ENCODE measurements at regions not wholly inside any gene's neighbourhood (a gene's known extent, or its start where the extent isn't known, plus 50 kb on each side); places are given as distances from the start of the nearest gene placed in this dataset.

DNA sequence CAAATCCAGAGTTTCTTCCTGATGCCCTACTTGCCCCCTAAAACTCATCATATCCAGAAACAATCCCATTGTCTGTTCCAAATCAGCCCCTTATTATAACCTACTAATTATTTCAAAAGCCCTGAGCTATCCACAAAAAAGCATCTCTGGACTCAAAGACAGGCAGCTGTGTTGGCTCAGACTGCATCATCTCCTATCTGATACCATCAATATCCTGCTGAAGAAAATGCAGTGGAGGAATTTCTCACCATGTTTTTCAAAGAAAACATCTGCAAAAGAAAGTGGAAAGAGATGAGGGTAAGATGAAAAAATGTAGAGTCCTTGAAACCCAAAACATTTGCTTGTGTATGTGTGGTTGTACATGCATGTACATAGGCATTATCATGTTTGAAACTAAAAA is 153.0 kb upstream of the DEFB112 start:
- TF ChIP-seq, protein P1, sequence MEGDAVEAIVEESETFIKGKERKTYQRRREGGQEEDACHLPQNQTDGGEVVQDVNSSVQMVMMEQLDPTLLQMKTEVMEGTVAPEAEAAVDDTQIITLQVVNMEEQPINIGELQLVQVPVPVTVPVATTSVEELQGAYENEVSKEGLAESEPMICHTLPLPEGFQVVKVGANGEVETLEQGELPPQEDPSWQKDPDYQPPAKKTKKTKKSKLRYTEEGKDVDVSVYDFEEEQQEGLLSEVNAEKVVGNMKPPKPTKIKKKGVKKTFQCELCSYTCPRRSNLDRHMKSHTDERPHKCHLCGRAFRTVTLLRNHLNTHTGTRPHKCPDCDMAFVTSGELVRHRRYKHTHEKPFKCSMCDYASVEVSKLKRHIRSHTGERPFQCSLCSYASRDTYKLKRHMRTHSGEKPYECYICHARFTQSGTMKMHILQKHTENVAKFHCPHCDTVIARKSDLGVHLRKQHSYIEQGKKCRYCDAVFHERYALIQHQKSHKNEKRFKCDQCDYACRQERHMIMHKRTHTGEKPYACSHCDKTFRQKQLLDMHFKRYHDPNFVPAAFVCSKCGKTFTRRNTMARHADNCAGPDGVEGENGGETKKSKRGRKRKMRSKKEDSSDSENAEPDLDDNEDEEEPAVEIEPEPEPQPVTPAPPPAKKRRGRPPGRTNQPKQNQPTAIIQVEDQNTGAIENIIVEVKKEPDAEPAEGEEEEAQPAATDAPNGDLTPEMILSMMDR (IDR thresholded peaks at IDR 0.05 in 4 of 5, conservative IDR thresholded peaks at IDR 0.05 in 1 of 5): no peak
- no peak for TF ChIP-seq POLR2A (IDR thresholded peaks at IDR 0.05)
- no peaks in the 10 kb centered on the region for H3K36me3 ChIP-seq
- no peak for ATAC-seq

DNA sequence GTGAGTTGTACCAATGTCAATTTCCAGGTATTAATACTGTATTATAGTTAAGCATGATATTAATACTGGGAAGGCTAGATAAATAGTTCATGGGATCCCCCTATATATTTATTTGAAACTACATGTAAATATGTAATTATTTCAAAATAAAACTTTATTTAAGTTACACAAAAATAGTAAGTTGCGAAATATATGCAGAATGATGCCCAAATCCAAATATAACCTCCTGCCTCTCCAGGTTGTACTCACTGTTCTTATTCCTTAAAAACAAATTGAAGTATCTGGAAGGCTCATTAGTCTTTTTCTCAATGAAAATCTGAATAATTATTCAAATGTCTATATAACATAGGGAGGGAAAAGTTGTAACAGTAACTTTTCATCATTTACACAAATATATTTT is 161.9 kb upstream of the DEFB112 start:
- in situ Hi-C loops (cut with MboI; ENCODE audit: low sequenced_read_pairs in 4 of 4): no loop called here
- intact Hi-C loops (cut with DNase I; ENCODE audit: low total_unique reads): no loop called here
- Histone ChIP-seq H3K27me3 (no peaks in the 10 kb centered on the region), H3K9me3 (no peaks in the 10 kb centered on the region), H3K4me1 (no peaks in the 10 kb centered on the region), H3K36me3 (no peaks in the 10 kb centered on the region), H3K4me3 (no peak overlapping the region), H3K27ac (no peak overlapping the region)
- ATAC-seq (no peak), DNase-seq (no peak)
- TF ChIP-seq, protein P1 (IDR thresholded peaks at IDR 0.05 in 4 of 5, conservative IDR thresholded peaks at IDR 0.05 in 1 of 5): no peak
- TF ChIP-seq POLR2A (IDR thresholded peaks at IDR 0.05): no peak

More for the DNA sequence above, 153.0 kb upstream of the DEFB112 start:
- no peak for DNase-seq
- Histone ChIP-seq H3K4me1 (no peaks in the 10 kb centered on the region), H3K27ac (no peak overlapping the region), H3K9me3 (no peaks in the 10 kb centered on the region), H3K27me3 (no peaks in the 10 kb centered on the region), H3K4me3 (no peak overlapping the region)
- intact Hi-C loops (cut with DNase I; ENCODE audit: low total_unique reads) (no loop called here), in situ Hi-C loops (cut with MboI; ENCODE audit: low sequenced_read_pairs in 4 of 4) (no loop called here)

DNA sequence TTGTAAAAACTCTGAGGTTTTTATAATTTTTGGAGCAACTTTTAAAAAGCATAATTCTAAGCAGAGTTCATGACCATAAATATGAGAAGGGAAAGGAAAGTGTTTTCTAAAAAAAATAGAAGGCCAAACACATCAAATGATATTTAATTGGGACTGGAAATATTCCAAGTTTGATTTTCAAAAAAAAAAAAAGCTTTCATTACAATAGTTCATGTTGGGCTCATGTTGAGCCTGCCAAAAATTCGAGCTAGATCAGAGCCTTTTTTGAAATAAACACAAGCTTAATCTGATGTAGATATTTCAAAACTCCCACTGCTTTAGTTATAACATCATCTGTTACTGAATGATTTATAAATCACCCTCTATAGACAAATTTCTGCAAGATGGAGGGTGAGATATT is 163.4 kb upstream of the DEFB112 start:
- Histone ChIP-seq H3K4me3 (no peak overlapping the region), H3K4me1 (no peaks in the 10 kb centered on the region), H3K9me3 (no peaks in the 10 kb centered on the region), H3K27me3 (no peaks in the 10 kb centered on the region), H3K36me3 (no peaks in the 10 kb centered on the region), H3K27ac (no peak overlapping the region)
- DNase-seq: no peak
- no peak for ATAC-seq
- intact Hi-C loops (cut with DNase I; ENCODE audit: low total_unique reads): no loop called here
- TF ChIP-seq, protein P1 (IDR thresholded peaks at IDR 0.05 in 4 of 5, conservative IDR thresholded peaks at IDR 0.05 in 1 of 5): no peak
- TF ChIP-seq POLR2A (IDR thresholded peaks at IDR 0.05): no peak
- in situ Hi-C loops (cut with MboI; ENCODE audit: low sequenced_read_pairs in 4 of 4): no loop called here

DNA sequence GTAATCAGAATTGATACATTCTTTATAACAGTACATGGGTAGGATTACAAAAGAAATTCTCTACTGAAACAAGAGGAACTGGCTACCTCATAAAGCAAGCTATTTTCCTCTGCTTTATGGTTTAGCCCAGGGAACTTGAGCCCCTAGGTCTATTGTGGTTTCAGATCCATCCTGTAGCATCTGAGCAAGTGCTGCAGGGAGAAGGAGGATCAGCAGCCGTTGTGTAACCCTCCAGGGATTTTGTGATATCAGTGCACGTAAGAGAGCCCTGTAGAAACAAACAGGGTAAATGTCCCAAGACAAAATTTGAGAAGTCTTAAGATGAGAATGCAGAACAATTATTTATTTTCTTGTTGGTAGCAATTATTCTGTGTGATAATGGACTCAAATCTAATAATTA is 165.2 kb upstream of the DEFB112 start:
- intact Hi-C loops (cut with DNase I; ENCODE audit: low total_unique reads): no loop called here
- no peaks in the 10 kb centered on the region for H3K27me3 ChIP-seq
- no peak for DNase-seq
- no peaks in the 10 kb centered on the region for H3K9me3 ChIP-seq
- no peak overlapping the region for H3K27ac ChIP-seq
- in situ Hi-C loops (cut with MboI; ENCODE audit: low sequenced_read_pairs in 4 of 4): no loop called here
- H3K36me3 ChIP-seq: no peaks in the 10 kb centered on the region
- no peak overlapping the region for H3K4me3 ChIP-seq
- no peak for ATAC-seq
- H3K4me1 ChIP-seq: no peaks in the 10 kb centered on the region
- TF ChIP-seq, protein P1 (IDR thresholded peaks at IDR 0.05 in 4 of 5, conservative IDR thresholded peaks at IDR 0.05 in 1 of 5): no peak
- TF ChIP-seq POLR2A (IDR thresholded peaks at IDR 0.05): no peak

DNA sequence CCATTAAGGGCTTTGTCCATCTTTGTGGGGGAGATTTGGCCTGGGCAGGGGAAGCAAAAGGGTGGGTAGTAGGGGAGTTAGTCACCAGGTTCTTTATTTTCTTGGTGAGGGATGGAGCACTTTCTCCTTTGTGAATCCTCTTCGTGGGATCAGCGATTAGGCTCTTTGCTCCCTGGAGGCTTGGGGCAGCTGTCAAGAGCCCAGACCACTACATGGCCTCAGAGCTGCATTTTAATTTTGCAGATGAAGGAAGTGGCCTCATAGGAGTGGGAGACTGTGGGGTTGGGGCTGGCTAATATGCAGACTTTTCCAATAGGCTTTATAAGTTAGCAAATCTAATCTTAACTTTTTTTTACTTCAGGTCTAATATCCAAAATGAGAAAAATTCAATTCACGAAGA is 168.1 kb upstream of the DEFB112 start:
- Histone ChIP-seq H3K4me1 (no peaks in the 10 kb centered on the region), H3K36me3 (no peaks in the 10 kb centered on the region), H3K9me3 (no peaks in the 10 kb centered on the region), H3K4me3 (no peak overlapping the region), H3K27ac (no peak overlapping the region), H3K27me3 (no peaks in the 10 kb centered on the region)
- ATAC-seq (no peak), DNase-seq (no peak)
- TF ChIP-seq, protein P1 (IDR thresholded peaks at IDR 0.05 in 4 of 5, conservative IDR thresholded peaks at IDR 0.05 in 1 of 5): no peak
- no peak for TF ChIP-seq POLR2A (IDR thresholded peaks at IDR 0.05)
- intact Hi-C loops (cut with DNase I; ENCODE audit: low total_unique reads) (no loop called here), in situ Hi-C loops (cut with MboI; ENCODE audit: low sequenced_read_pairs in 4 of 4) (no loop called here)
